HCT116 (cell line): ENCODE measurements at regions not wholly inside any gene's neighbourhood (a gene's known extent, or its start where the extent isn't known, plus 50 kb on each side); places are given as distances from the start of the nearest gene placed in this dataset.

Source experiments
- CEBPB ChIP-seq: IDR thresholded peaks from 2 replicates; pipeline ENCODE4 v1.6.1; 2012; ENCODE audit warnings: low read depth
- CTCF ChIP-seq, 3 experiments: fragments of 200-600 bp in 1 of 3; sonication (generic) in 1 of 3; IDR thresholded peaks in 2 of 3; conservative IDR thresholded peaks in 1 of 3; 2 replicates each; pipeline ENCODE4 v1.5.1; 2012 to 2017; ENCODE audit warnings: low read depth in 2 of 3, low read length in 2 of 3, antibody characterized with exemption in 1 of 3, borderline replicate concordance in 1 of 3, control low read depth in 1 of 3, mild to moderate bottlenecking in 1 of 3, mixed read lengths in 1 of 3, mixed run types in 1 of 3, moderate library complexity in 1 of 3; ENCODE audit not compliant: insufficient read depth in 1 of 3
- ELF1 ChIP-seq: IDR thresholded peaks from 2 replicates; pipeline ENCODE4 v1.6.1; 2012; ENCODE audit warnings: low read depth, borderline replicate concordance
- EZH2 ChIP-seq: fragments of 200-600 bp; sonication (generic); IDR thresholded peaks from 2 replicates; pipeline ENCODE4 v1.6.1; 2017; ENCODE audit warnings: antibody characterized with exemption, mixed run types
- FOSL1 ChIP-seq: IDR thresholded peaks from 2 replicates; pipeline ENCODE4 v1.6.1; 2012; ENCODE audit warnings: low read depth
- POLR2A ChIP-seq: IDR thresholded peaks from 2 replicates; pipeline ENCODE4 v1.7.0; 2011; ENCODE audit warnings: borderline replicate concordance; ENCODE audit not compliant: insufficient read depth, insufficient read length; ENCODE audit errors: extremely low read depth
- POLR2AphosphoS5 ChIP-seq: IDR thresholded peaks from 2 replicates; pipeline ENCODE4 v1.6.1; 2011; ENCODE audit warnings: mild to moderate bottlenecking, low read depth, low read length, moderate library complexity
- SP1 ChIP-seq: IDR thresholded peaks from 2 replicates; pipeline ENCODE4 v1.6.1; 2012; ENCODE audit warnings: low read depth
- SRF ChIP-seq: IDR thresholded peaks from 2 replicates; pipeline ENCODE4 v1.6.1; 2012; ENCODE audit warnings: low read depth
- TCF7L2 ChIP-seq: IDR thresholded peaks from 2 replicates; pipeline ENCODE4 v1.7.0; 2011; ENCODE audit warnings: borderline replicate concordance, inconsistent platforms; ENCODE audit not compliant: insufficient read depth, insufficient read length; ENCODE audit errors: extremely low read depth
- YY1 ChIP-seq: IDR thresholded peaks from 2 replicates; pipeline ENCODE4 v1.6.1; 2011; ENCODE audit warnings: low read length, low read depth, moderate library complexity, mild to moderate bottlenecking; ENCODE audit not compliant: insufficient replicate concordance; ENCODE audit errors: extremely low read depth
- ZNF274 ChIP-seq: fragments of 200-500 bp; sonication (Bioruptor generic); IDR thresholded peaks from 2 replicates; pipeline ENCODE4 v1.6.1; 2014; ENCODE audit warnings: mild to moderate bottlenecking, low read depth, low read length, inconsistent platforms

- TF ChIP-seq SRF (no peak), CTCF (IDR thresholded peaks at IDR 0.05 in 2 of 3, conservative IDR thresholded peaks at IDR 0.05 in 1 of 3; ENCODE audit: borderline replicate concordance in 1 of 3, insufficient read depth in 1 of 3, low read depth in 2 of 3, low read length in 2 of 3) (no peak), EZH2 (no peak), ZNF274 (no peak), ELF1 (no peak), FOSL1 (no peak; the same call in 1 of the 2 replicates), YY1 (no peak), POLR2A (no peak), SP1 (no peak), TCF7L2 (peak; percentile 44), POLR2AphosphoS5 (no peak), CEBPB (no peak)
Measured at GRCh38 chr4:106868381-106869035, 167.6 kb downstream of the DKK2 start.
